Activated naive CD8-positive, alpha-beta T cell treated with anti-CD3 and anti-CD28 coated beads, Interleukin-2, amount 50 U/mL, for 16 hours (primary cell): ENCODE measurements at regions not wholly inside any gene's neighbourhood (a gene's known extent, or its start where the extent isn't known, plus 50 kb on each side); places are given as distances from the start of the nearest gene placed in this dataset.

Source experiments
- DNase-seq: peaks from one replicate; pipeline ENCODE4 v3.0.0-alpha.2; 2020; ENCODE audit warnings: low read depth, low spot score

DNA sequence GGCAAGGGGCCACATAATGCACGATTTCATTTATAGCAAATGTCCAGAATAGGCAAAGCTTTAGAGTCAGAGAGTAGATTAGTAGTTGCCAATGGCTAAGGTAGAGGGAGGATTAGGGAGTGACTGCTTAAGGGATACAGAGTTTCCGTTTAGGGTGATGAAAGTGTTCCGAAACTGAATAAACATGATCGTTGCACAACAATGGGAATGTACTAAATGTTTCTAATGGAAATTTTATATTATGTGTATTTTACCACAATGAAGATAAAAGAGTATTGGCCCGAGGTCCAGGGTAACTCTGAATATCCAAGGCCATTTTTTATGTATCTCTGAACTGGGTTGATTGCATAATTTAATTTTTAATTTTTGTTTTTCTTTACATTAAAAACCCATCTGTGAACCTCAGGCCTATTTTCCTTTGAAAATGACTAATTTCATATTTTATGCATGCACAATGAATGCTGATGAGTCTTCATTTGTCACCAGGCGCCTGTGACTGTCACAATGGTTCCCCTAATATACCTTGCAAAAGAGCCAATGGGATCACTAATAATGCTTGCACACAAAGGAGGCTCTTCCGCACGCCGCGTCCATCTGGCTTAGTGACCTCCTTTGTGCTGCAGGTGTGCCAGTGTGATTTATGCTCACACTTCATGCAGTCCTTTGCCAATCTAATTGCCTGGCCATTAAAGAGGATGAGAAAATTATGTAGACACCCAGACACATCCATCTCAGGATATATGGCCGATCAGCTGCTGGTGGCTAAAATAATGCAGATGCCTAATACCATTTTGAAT lies 612.5 kb downstream of the CDH26 start:
- no peak for DNase-seq

DNA sequence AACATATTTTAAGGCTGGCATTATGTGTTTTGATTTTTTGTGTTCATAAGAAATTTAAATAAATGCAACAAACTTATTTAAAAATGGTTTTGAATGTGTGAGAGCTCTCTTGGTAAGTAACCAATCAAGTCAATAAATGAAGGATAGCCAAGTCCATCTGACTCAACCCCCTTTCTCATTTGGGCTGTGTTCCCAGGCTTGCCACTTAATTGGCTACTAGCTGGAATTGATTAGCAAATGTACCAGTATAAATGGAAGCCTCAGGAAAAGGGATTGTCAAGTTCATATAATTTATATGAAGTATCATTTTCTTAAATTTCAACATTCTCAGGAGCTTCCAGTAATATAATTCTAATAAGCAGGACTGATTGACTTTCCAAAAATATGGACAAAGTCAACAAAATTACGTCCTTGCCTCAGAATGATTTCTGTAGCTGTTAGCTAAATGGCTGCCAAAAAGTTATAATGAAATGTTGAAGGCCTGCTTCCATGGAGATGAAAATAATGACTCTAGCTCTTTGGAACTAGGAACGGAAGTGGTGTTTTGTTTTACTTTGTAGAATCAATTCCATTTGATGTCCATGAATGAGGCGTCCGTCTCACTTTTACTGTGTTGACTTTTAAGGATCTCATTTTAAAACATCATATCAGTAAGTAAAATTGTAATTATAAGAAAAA lies 614.9 kb downstream of the CDH26 start:
- DNase-seq = no peak

DNA sequence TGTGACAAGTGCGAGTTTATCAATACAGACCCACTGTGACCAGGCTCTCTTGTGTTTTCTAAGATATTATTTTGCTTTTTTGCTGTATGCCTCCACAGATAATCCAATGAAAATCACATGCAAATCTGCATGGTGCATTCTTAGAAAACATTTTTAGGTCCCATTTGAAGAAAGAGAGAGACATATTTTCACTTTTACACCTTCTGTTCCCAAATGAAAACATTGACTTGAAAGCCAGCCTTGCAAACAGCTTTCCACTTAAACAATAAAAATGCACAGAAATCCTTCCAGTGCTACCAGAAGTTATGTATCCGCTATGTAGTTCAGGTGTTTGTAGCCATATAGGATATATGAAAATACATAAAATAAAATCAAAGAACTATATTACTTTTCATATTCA lies 618.0 kb downstream of the CDH26 start:
- DNase-seq = no peak

DNA sequence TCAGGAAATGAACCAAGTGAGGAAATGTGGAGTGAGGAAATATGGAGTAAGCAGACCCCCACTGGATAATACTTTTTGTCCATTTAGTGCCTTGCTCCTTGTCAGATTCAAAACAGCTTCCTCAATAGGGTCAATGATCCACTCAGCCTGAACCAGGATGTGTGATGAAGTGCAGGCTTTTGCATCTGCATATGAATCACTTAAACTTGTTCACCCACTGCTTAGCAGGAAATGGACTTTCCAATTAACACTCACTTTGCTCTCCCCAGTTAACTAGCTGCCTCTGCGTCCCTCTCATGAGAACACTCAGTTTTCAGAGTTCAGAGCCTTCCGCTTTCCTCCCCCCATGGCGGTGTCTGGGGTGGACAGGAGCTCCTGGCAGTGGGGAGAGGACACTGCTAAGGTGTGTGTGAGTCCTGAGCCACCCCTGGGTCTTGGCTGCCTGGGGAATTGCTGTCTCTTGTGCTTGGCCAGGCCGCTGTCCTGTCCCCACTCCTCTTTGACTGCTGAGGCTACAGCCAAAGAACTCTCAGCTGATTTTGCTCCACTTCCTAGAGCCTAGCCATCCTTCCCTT lies 621.8 kb downstream of the CDH26 start:
- DNase-seq = no peak

DNA sequence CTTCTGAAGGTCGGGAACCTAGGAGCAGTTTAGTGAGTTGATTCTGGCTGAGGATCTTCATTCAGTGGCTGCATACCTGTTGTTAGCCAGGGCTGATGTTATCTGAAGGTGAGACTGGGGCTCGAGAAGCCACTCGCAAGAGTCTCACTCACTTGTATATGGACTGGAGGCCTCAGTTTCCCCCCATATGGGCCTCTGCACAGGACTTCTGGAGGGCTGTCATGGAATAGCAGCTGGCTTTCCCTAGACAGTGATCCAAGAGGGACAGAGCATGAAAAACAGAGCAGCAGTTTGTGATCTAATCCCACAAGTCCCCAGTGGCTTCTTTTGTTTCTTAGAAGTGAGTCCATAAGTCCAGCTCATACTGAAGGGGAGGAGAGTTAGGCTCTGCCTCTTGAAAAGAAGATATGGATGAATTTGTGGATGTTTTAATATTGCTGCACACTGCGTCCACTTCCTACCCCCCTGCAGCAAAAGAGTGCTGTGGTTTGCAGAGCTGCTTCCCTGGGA lies 623.4 kb downstream of the CDH26 start:
- DNase-seq = no peak

DNA sequence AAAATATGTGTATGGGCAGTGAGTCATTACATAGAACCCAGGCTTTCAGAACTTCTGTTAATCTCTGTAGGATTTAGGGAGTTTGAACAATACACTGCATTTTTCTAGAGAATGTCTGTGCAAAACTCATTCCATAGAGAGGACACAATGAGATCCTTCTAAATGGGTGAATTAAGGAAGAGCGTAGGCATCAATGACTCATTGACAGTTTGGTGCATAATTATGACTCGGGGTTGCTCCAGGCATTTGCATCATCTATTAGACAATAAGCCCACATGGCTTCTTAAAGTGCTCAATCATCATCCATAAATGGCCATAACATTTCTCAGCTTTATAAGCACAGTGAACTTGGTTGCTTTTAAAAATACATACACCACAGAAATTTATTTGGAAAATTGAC lies 625.5 kb downstream of the CDH26 start:
- DNase-seq = no peak

DNA sequence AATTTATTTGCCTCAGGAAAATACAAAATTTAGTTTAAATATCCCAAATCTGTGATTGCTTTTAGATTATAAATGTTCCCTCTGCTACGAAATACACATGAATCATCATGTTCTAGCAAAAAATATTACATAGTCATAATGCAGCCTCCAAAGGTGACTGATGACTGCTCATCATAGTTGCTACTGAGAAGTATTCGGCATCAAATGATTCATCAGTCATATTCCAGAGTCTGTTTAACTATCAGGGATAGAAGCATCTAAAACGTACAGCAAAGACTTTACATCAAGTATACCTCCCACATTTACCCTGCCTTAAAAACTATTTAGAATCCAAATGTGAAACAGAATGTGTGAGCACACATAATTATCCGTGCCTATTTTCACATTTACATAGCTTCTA lies 626.0 kb downstream of the CDH26 start:
- DNase-seq = no peak

DNA sequence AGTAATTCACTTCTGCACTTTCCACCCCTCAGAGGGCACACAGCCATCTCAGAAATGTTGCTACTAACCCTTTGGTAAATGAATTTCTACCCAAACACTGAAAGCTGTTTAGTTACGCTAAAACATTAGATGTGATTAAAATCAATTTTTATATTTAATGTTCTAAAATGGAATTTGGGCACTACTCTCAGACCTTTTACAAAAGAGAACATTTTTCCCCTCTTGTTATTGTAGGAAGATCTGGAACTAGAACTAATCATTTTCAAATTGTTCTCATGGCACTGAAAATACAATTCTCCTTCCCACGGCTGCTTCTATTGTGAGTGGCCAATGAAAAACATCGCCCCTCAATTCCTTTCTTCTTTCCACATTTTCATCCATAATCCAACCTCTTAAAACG lies 627.4 kb downstream of the CDH26 start:
- DNase-seq = no peak

DNA sequence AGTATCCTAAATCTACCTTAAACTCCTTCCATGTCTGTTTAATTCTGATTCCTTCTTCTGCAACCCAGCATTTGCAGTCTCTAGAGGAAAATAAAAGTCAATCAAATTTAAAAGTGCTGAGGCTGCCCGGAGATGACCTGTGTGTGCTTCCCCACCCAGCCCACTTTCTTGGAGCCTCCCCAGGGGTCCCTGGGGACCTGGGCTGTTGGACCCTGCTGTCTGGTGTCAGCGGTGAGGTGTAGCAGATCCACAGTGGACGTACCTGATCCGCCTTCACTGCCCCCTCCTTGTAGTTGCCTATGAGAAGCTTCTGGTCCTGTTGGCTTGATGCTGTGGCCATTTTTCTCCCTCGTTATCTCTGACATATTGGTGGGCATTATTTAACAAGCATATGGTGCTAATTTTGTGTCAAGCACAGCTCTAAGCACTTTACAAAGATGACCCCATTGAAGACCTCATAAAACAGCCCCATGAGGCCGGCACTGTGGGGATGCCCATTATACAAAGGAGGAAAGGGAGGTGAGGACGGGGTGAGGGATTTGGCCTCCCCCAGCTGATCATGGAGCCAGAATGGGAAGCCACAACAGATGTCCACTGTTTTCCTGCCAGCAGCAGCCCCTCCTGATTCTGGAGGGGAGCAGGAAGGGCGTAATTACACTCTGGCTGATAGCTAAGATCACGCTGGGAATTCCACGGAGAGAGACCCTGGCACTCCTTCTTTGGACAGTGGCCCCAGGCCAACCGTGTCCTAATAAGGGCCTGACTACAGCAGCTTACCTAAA lies 628.2 kb downstream of the CDH26 start:
- DNase-seq = no peak

DNA sequence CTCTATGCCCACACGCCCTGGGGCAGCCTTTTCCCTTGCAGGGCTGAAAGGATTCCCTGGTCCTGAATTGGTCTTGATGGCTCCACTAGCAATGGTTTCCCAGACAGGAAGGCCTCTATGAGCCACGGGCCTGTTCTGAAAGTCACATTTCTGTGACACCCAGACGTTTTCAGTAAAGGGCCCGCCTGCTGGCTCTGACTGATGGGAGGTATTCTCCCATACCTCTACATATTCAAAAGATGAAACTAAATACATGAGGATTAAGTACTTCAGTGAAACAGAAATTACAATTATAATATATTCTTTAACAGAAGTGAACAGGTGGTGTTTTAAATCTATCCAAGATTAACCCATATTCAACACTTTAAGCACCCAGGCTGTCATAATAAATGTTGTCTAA lies 629.8 kb downstream of the CDH26 start:
- DNase-seq = no peak

DNA sequence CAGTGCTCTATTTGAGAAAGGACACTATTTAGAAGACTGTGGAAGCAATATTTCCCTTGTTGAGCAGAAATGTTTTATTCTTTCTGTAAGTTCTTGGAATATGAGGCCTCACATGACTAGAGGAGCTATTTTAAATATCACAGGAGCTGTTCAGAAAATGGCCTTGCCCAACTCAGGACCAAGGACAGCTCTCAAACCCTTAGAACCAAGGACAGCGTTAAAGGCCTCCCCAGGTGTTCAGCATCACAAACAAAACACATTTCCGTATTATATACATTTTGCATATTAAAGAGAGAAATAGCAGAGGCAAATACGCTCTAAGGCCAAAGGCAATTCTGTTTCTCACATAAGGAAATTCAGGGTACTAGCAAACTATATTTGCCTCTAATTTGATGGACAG lies 631.4 kb downstream of the CDH26 start:
- DNase-seq = no peak

DNA sequence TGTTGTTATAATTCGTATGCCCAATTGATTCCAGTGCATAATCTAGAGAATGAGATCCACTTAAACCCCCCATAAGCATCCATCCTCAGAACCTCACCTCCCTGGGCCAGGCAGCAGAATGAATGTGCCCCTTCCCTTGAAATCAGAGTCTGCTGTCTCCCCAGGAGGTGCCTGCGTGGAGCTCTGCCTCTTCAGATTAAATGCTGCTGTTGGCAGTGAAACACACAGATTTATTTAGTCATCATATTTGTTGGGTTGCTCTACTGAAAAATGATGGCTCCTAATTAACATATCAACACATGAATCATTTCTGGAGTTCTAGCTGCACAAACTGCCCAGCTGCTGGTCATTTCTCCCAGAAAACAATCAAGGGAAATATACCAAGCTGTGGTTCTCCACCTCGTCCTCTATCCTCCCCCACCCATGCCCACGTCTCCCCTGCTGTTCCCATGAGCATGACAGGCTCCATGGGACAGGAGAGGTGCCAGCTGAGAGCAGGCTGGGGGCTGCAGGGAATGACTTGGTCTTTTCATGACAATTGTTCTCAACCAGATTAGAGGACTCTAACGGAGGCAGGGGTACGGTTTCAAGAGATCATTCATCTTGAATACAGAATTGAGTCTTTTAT lies 633.1 kb downstream of the CDH26 start:
- no peak for DNase-seq

DNA sequence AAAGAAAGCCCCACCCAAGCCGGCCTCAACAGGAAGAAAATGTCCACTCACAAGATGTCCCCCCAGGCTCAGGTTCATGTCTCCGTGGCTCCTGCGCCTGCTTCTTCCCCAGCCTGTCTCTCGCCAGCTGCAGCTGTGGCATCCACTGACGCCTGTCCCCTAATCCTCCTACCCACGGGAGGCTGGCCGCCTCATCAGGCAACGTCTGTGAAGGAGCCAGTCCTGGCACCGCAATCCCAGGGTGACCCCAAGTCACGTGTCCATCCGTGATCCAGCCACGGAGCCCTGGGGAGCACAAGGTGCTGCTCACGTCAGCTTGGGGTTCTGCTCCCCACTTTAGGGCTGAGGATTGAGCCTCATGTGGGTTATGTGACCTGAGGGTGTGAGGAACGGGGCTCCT lies 640.3 kb downstream of the CDH26 start:
- DNase-seq = no peak

DNA sequence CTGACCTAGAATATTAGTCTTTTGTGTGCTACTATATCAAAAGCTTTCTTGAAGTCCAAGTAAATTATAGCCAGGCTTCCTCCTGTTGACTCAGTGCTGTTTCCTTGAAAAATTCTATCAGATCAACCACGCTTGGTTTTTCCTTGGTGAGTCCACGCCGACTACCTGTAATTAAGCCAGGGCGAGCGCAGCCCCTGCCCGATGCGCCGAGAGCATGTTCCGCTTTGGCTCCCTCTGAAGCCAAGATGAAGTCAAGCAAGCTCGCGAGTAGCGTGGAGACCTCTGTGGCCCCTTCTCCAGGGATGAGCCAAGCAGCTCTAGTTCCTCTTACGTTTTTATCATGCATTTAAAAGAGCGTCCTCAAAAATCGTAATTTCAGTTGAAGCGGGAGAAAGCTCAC lies 641.2 kb downstream of the CDH26 start:
- DNase-seq = no peak

DNA sequence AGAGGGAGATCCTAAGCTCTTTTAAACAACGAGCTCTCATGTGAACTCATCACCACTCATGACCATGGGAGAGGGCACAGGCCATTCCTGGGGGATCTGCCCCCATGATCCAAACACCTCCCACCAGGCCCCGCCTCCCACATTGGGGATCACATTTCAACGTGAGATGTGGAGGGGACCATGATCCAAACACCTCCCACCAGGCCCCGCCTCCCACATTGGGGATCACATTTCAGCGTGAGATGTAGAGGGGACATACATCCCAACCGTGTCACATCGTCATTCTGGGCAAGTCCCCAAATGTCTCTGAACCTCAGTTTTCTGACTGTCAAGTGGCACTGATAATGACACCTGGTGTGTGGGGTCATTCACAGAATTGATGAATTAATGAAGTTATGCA lies 641.8 kb downstream of the CDH26 start:
- DNase-seq = no peak

DNA sequence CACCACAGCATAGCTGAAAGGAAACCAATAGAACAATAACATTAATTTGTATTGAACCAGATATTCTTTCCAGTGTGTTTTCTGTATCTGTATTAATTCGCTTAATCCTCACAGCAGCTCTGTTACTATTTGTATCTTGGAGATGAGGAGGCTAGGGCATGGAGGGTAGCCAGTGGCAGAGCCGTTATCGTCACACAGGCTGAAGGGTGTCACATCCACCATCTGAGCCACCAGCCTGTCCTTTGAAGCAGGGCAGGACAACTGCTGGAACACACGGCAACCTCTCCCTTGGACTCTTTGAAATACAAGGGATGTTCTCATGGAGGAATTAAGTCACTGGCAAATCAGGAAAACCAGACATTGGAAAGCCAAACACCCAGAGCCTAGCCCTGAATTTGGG lies 628.0 kb upstream of the CDH4 start:
- no peak for DNase-seq

DNA sequence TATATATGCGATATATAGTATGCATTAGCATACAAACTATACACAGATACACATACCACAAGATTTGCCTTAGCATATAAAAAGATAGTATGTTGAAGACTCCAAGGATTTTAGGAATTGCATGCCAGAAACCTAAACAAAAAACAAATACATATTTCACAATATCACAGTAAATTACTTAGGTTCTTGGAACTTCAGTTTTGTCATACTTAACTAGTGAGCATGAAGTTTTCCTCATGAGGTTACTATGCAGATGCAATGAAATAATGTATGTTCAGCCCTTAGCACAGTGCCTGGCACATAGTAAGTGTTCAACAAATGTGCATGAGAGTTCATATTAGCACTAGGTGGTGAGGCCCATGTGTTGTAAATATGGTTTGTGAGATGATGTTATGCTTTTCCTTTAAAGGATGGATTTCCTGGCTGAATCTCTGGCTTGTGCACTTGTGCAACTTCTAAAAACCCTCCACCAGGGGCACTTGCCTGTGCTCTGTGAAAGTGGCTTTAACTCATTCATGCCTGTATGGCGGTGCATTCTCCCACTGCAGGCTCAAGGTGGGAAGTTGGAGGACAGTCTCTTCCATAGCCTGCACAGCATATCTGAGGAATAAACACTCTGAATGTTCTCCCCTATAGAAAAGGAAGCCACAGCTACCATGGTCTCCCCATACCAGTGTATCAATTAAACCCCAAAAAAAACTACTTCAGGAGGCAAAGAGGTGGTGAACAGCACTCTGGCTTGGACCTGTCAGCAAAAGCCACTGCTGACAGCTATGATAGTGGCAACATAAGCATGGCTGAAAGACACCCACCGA lies 624.1 kb upstream of the CDH4 start:
- DNase-seq = no peak

DNA sequence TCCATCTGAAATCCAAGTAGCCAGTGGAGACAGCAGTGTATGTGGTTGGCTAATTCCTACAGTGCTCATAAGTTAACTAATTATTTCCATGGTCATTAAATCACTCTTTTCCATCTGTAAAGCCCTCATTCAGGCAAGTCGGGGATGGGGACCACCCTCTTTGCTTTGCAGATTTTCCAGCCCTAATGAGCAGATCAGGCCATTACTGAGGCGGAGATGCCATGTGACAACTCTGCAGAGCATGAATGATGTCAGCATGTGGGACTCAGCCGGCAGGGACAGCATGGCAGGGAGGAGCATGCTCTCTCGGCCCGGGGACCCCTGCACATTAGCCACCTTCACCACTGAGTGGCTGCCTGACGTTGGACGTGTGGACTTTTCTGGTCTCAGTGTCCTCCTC lies 623.3 kb upstream of the CDH4 start:
- no peak for DNase-seq

DNA sequence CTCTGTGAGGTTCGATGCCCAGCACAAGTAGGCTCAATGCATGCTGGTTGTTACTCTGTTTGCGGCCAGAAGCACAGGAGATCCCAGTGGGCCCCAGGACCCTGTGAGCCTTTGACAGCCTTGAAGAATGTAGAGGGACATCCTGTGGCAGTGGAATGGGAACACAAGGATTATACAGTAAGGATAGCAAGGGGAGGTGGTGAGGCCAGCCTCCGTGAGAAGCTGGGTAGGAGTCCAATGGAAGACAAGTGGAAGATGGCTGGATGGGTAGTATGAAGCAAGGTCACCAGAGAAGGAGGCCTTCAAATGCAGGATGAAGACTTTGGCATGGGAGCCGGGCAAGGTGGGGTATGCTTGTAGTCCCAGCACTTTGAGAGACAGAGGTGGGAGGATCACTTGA lies 622.9 kb upstream of the CDH4 start:
- DNase-seq = no peak

DNA sequence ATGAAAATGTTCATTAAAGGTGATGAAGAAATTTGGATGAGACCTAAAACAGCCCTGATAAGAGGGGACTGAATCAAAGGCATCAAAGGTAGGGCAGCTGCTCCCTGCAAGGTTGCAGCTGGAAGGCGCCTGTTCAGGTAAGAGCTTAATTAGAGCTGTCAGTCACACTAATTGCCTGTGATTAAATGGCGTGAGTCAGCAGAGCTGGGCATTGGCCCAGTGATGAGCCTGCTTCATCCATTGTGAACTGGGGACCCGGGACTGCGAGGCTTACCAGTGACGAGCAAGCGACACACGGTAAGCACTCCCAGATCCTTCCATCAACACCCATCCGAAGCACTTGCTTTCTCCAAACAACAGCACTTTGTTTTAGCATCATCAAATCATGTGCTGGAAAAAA lies 621.5 kb upstream of the CDH4 start:
- no peak for DNase-seq
